ENCODE measurements at regions not wholly inside any gene's neighbourhood (a gene's known extent, or its start where the extent isn't known, plus 50 kb on each side); places are given as distances from the start of the nearest gene placed in this dataset.

DNA sequence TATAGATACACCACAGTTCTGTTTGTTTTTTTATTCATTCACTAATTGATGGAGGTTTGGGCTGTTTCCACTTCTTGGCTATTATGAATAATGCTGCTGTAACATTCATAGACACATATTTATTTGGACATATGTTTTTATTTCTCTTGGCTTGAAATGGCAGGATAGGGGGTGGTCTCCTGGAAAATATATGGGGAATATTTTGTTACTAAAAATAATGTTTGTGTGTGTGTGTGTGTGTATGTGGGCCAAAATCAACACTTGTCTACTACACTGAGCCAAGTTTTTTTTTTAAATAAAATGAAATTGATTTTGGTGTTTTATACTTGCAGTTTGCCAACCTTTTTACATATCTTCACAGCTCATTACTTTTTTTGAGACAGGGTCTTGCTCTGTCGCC is 264.4 kb upstream of the SULF2 start:
- H3K36me3 ChIP-seq (ENCODE audit: control insufficient read depth in 2 of 2, insufficient read depth in 2 of 2, low read length in 1 of 2): no peaks in the 10 kb centered on the region
- ChIA-PET SMC1A (ENCODE audit: uncharacterized antibody, unreplicated experiment) (interaction anchor here (1.1 to 1.5 kb wide), 2 partner anchors 9 to 10 kb away, joined by 3 to 4 read pairs; no protein-coding TSS in a partner anchor), POLR2A (no interaction called here), CTCF (no interaction called here), RAD21 (ENCODE audit: unreplicated experiment) (no interaction called here)
- DNase-seq (ENCODE audit: low read depth, low spot score) (no peak), FAIRE-seq (no peak), ATAC-seq (no peak)
- H3K27ac ChIP-seq (ENCODE audit: control insufficient read depth, insufficient read depth): no peak overlapping the region
- TF ChIP-seq ZZZ3 (IDR thresholded peaks at IDR 0.05; ENCODE audit: control insufficient read depth, insufficient read length, low read depth) (no peak), IKZF1 (conservative IDR thresholded peaks at IDR 0.05) (no peak), ESRRA (IDR thresholded peaks at IDR 0.05; ENCODE audit: low read length) (no peak), SP1 (IDR thresholded peaks at IDR 0.05; ENCODE audit: low read depth, low read length) (no peak), CHD2 (IDR thresholded peaks at IDR 0.05; ENCODE audit: borderline replicate concordance, low read depth, low read length) (no peak), STAT1 (conservative IDR thresholded peaks at IDR 0.05) (no peak), STAT3 (IDR thresholded peaks at IDR 0.05; ENCODE audit: low read depth, low read length) (no peak), NFXL1 (IDR thresholded peaks at IDR 0.05; ENCODE audit: borderline replicate concordance) (no peak), CBX5 (IDR thresholded peaks at IDR 0.05; ENCODE audit: low read depth) (no peak)
- TF ChIP-seq, protein P1, sequence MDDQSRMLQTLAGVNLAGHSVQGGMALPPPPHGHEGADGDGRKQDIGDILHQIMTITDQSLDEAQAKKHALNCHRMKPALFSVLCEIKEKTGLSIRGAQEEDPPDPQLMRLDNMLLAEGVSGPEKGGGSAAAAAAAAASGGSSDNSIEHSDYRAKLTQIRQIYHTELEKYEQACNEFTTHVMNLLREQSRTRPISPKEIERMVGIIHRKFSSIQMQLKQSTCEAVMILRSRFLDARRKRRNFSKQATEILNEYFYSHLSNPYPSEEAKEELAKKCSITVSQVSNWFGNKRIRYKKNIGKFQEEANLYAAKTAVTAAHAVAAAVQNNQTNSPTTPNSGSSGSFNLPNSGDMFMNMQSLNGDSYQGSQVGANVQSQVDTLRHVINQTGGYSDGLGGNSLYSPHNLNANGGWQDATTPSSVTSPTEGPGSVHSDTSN (IDR thresholded peaks at IDR 0.05; ENCODE audit: insufficient replicate concordance, low read depth, low read length): no peak
- TF ChIP-seq, protein P2, sequence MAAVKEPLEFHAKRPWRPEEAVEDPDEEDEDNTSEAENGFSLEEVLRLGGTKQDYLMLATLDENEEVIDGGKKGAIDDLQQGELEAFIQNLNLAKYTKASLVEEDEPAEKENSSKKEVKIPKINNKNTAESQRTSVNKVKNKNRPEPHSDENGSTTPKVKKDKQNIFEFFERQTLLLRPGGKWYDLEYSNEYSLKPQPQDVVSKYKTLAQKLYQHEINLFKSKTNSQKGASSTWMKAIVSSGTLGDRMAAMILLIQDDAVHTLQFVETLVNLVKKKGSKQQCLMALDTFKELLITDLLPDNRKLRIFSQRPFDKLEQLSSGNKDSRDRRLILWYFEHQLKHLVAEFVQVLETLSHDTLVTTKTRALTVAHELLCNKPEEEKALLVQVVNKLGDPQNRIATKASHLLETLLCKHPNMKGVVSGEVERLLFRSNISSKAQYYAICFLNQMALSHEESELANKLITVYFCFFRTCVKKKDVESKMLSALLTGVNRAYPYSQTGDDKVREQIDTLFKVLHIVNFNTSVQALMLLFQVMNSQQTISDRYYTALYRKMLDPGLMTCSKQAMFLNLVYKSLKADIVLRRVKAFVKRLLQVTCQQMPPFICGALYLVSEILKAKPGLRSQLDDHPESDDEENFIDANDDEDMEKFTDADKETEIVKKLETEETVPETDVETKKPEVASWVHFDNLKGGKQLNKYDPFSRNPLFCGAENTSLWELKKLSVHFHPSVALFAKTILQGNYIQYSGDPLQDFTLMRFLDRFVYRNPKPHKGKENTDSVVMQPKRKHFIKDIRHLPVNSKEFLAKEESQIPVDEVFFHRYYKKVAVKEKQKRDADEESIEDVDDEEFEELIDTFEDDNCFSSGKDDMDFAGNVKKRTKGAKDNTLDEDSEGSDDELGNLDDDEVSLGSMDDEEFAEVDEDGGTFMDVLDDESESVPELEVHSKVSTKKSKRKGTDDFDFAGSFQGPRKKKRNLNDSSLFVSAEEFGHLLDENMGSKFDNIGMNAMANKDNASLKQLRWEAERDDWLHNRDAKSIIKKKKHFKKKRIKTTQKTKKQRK (IDR thresholded peaks at IDR 0.05; ENCODE audit: low read depth, low read length): no peak
- TF ChIP-seq, protein P3, sequence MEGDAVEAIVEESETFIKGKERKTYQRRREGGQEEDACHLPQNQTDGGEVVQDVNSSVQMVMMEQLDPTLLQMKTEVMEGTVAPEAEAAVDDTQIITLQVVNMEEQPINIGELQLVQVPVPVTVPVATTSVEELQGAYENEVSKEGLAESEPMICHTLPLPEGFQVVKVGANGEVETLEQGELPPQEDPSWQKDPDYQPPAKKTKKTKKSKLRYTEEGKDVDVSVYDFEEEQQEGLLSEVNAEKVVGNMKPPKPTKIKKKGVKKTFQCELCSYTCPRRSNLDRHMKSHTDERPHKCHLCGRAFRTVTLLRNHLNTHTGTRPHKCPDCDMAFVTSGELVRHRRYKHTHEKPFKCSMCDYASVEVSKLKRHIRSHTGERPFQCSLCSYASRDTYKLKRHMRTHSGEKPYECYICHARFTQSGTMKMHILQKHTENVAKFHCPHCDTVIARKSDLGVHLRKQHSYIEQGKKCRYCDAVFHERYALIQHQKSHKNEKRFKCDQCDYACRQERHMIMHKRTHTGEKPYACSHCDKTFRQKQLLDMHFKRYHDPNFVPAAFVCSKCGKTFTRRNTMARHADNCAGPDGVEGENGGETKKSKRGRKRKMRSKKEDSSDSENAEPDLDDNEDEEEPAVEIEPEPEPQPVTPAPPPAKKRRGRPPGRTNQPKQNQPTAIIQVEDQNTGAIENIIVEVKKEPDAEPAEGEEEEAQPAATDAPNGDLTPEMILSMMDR (IDR thresholded peaks at IDR 0.05 in 2 of 3, conservative IDR thresholded peaks at IDR 0.05 in 1 of 3; ENCODE audit: control insufficient read depth in 2 of 3, extremely low read depth in 1 of 3, insufficient read depth in 1 of 3, low read depth in 3 of 3, low read length in 3 of 3): no peak
- TF ChIP-seq, protein P4, sequence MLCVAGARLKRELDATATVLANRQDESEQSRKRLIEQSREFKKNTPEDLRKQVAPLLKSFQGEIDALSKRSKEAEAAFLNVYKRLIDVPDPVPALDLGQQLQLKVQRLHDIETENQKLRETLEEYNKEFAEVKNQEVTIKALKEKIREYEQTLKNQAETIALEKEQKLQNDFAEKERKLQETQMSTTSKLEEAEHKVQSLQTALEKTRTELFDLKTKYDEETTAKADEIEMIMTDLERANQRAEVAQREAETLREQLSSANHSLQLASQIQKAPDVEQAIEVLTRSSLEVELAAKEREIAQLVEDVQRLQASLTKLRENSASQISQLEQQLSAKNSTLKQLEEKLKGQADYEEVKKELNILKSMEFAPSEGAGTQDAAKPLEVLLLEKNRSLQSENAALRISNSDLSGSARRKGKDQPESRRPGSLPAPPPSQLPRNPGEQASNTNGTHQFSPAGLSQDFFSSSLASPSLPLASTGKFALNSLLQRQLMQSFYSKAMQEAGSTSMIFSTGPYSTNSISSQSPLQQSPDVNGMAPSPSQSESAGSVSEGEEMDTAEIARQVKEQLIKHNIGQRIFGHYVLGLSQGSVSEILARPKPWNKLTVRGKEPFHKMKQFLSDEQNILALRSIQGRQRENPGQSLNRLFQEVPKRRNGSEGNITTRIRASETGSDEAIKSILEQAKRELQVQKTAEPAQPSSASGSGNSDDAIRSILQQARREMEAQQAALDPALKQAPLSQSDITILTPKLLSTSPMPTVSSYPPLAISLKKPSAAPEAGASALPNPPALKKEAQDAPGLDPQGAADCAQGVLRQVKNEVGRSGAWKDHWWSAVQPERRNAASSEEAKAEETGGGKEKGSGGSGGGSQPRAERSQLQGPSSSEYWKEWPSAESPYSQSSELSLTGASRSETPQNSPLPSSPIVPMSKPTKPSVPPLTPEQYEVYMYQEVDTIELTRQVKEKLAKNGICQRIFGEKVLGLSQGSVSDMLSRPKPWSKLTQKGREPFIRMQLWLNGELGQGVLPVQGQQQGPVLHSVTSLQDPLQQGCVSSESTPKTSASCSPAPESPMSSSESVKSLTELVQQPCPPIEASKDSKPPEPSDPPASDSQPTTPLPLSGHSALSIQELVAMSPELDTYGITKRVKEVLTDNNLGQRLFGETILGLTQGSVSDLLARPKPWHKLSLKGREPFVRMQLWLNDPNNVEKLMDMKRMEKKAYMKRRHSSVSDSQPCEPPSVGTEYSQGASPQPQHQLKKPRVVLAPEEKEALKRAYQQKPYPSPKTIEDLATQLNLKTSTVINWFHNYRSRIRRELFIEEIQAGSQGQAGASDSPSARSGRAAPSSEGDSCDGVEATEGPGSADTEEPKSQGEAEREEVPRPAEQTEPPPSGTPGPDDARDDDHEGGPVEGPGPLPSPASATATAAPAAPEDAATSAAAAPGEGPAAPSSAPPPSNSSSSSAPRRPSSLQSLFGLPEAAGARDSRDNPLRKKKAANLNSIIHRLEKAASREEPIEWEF (IDR thresholded peaks at IDR 0.05; ENCODE audit: insufficient replicate concordance, low read depth, low read length): no peak
- H3K9ac ChIP-seq (ENCODE audit: control insufficient read depth, insufficient read depth, low read length): no peak overlapping the region
- H3K4me1 ChIP-seq (ENCODE audit: control insufficient read depth, insufficient read depth, low read length): no peaks in the 10 kb centered on the region
- H2AFZ ChIP-seq (ENCODE audit: control insufficient read depth, low read depth, low read length): no peak overlapping the region
- H3K27me3 ChIP-seq (replicated peaks in 1 of 2; ENCODE audit: control insufficient read depth in 2 of 2, insufficient read depth in 2 of 2, low read length in 1 of 2): no peaks in the 10 kb centered on the region
- H3K4me2 ChIP-seq (ENCODE audit: control insufficient read depth, insufficient read depth): no peak overlapping the region
- H3K79me2 ChIP-seq (ENCODE audit: control insufficient read depth, insufficient read depth, low read length): no peaks in the 10 kb centered on the region
- H3K9me3 ChIP-seq (replicated peaks; ENCODE audit: control insufficient read depth, insufficient read depth, low read length): no peaks in the 10 kb centered on the region
- no peak overlapping the region for H3K4me3 ChIP-seq
- H4K20me1 ChIP-seq (ENCODE audit: control insufficient read depth, insufficient read depth): no peaks in the 10 kb centered on the region
- intact Hi-C loops (cut with micrococcal nuclease; ENCODE audit: unreplicated experiment): no loop called here
- WGBS (ENCODE audit: insufficient coverage, insufficient replicate concordance, low lambda C conversion rate, missing lambda C conversion rate): 0% methylated on average over 1 of the region's 1 CpG
- in situ Hi-C loops (cut with MboI): no loop called here
- no TSS peak for BruUV-seq (replicated peaks)
